ENCODE measurements at regions not wholly inside any gene's neighbourhood (a gene's known extent, or its start where the extent isn't known, plus 50 kb on each side); places are given as distances from the start of the nearest gene placed in this dataset.

DNA sequence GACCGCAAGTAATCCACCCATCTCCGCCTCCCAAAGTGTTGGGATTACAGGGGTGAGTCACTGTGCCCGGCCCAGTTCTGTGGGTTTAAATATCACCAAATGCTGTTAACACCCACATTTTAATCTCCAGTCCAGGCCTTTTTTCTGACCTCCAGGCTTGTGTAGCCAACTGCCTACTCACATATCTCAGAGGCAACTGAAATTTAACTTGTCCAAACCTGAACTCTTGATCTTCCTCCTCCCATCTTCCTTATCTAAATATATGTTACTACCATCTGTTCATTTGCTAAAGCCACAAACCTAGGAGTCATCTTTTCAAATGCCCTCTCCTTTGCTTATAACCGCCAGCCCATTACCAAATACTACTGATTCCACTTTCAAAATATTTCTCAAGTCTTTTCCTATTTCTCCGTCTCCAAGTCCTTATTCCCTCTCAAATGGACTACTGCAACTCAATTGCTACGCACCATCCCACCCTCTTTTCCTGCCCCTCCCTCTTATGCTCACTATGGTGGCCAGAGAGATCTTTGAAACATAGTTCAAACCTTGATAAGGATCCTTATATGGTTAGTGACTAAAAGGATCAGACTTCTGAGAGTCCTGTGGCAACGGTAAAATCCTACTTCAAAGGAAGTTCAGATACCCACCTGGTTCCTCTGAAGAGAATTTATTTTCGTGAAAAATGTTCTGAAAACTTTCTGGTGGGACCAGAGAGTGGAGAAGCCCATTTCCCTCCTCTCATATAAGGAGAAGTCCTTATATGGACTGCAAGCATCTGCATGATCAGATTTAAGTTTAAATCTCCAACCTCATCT lies 78.5 kb upstream of the CDC42BPA start (continued):
- peak; percentile 84 for TF ChIP-seq MBD2 (IDR thresholded peaks at IDR 0.05; ENCODE audit: borderline replicate concordance, low read depth)
- TF ChIP-seq DPF2 (IDR thresholded peaks at IDR 0.05), result peak; percentile 99
- no peak for TF ChIP-seq SMARCB1 (IDR thresholded peaks at IDR 0.05; ENCODE audit: insufficient read length, low read depth)
- TF ChIP-seq, protein P1, sequence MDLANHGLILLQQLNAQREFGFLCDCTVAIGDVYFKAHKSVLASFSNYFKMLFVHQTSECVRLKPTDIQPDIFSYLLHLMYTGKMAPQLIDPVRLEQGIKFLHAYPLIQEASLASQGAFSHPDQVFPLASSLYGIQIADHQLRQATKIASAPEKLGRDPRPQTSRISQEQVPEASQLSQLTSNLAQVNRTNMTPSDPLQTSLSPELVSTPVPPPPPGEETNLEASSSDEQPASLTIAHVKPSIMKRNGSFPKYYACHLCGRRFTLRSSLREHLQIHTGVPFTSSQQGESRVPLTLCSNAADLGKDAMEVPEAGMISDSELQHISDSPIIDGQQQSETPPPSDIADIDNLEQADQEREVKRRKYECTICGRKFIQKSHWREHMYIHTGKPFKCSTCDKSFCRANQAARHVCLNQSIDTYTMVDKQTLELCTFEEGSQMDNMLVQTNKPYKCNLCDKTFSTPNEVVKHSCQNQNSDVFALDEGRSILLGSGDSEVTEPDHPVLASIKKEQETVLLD (IDR thresholded peaks at IDR 0.05), result no peak; the same call in 1 of the 2 replicates
- TF ChIP-seq RFX5 (IDR thresholded peaks at IDR 0.05; ENCODE audit: low read depth, low read length), result no peak
- TF ChIP-seq NFATC3 (IDR thresholded peaks at IDR 0.05), result peak; percentile 61; the same call in 1 of the 2 replicates
- TF ChIP-seq, protein P2, sequence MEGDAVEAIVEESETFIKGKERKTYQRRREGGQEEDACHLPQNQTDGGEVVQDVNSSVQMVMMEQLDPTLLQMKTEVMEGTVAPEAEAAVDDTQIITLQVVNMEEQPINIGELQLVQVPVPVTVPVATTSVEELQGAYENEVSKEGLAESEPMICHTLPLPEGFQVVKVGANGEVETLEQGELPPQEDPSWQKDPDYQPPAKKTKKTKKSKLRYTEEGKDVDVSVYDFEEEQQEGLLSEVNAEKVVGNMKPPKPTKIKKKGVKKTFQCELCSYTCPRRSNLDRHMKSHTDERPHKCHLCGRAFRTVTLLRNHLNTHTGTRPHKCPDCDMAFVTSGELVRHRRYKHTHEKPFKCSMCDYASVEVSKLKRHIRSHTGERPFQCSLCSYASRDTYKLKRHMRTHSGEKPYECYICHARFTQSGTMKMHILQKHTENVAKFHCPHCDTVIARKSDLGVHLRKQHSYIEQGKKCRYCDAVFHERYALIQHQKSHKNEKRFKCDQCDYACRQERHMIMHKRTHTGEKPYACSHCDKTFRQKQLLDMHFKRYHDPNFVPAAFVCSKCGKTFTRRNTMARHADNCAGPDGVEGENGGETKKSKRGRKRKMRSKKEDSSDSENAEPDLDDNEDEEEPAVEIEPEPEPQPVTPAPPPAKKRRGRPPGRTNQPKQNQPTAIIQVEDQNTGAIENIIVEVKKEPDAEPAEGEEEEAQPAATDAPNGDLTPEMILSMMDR (IDR thresholded peaks at IDR 0.05 in 2 of 3, conservative IDR thresholded peaks at IDR 0.05 in 1 of 3; ENCODE audit: insufficient read depth in 2 of 3, low read depth in 1 of 3, low read length in 3 of 3), result no peak; a peak in 1 of 6 replicates
- TF ChIP-seq POLR2A (conservative IDR thresholded peaks at IDR 0.05), result no peak
- TF ChIP-seq BRD9 (IDR thresholded peaks at IDR 0.05; ENCODE audit: low read depth, partially characterized antibody), result no peak
- TF ChIP-seq ZNF239 (CRISPR knock-in tag; IDR thresholded peaks at IDR 0.05), result no peak
- peak; percentile 94 for TF ChIP-seq EGR1 (conservative IDR thresholded peaks at IDR 0.05)
- peak; percentile 70 for TF ChIP-seq NFE2 (IDR thresholded peaks at IDR 0.05; ENCODE audit: low read depth)
- TF ChIP-seq SP1 (CRISPR knock-in tag; IDR thresholded peaks at IDR 0.05), result peak; percentile 45
